ENCODE measurements at regions not wholly inside any gene's neighbourhood (a gene's known extent, or its start where the extent isn't known, plus 50 kb on each side); places are given as distances from the start of the nearest gene placed in this dataset.

DNA sequence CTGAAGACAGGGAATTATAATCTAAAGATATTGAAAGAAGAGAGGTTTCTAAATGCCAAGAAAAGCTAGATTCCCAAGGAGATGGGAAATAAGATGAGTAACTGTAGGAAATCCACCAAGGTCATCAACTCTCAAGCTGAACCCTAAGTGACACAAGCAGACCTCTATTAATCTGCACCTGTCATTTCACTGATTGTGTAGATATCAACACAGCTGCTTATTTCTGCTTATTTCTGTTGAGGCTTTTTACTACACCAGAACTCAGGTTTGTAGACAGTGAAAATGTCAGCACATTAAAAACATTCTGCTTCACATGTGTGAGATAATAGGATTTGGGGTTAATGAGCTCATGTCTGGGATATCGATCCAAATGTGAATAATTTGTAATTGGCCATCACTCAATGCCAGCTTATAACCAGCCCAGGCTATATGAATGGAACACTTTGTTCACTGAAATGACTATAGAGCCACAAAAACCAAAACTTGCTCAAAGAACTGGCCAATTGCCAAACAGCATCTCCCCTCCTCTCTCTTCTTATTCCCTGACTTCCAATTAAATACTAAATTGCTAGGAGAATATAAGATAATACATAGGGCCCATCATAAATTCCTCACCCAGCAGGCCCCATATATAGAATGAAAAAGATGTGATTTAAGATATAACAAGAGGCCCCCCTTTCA is 188.7 kb upstream of the ARID2 start:
- TF ChIP-seq, protein P1, sequence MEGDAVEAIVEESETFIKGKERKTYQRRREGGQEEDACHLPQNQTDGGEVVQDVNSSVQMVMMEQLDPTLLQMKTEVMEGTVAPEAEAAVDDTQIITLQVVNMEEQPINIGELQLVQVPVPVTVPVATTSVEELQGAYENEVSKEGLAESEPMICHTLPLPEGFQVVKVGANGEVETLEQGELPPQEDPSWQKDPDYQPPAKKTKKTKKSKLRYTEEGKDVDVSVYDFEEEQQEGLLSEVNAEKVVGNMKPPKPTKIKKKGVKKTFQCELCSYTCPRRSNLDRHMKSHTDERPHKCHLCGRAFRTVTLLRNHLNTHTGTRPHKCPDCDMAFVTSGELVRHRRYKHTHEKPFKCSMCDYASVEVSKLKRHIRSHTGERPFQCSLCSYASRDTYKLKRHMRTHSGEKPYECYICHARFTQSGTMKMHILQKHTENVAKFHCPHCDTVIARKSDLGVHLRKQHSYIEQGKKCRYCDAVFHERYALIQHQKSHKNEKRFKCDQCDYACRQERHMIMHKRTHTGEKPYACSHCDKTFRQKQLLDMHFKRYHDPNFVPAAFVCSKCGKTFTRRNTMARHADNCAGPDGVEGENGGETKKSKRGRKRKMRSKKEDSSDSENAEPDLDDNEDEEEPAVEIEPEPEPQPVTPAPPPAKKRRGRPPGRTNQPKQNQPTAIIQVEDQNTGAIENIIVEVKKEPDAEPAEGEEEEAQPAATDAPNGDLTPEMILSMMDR (IDR thresholded peaks at IDR 0.05) = no peak
- no peak for TF ChIP-seq EP300 (IDR thresholded peaks at IDR 0.05; ENCODE audit: borderline replicate concordance in 1 of 2, low read depth in 1 of 2, low read length in 1 of 2)
- TF ChIP-seq, protein P2, sequence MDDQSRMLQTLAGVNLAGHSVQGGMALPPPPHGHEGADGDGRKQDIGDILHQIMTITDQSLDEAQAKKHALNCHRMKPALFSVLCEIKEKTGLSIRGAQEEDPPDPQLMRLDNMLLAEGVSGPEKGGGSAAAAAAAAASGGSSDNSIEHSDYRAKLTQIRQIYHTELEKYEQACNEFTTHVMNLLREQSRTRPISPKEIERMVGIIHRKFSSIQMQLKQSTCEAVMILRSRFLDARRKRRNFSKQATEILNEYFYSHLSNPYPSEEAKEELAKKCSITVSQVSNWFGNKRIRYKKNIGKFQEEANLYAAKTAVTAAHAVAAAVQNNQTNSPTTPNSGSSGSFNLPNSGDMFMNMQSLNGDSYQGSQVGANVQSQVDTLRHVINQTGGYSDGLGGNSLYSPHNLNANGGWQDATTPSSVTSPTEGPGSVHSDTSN (IDR thresholded peaks at IDR 0.05) = no peak
- TF ChIP-seq, protein P3, sequence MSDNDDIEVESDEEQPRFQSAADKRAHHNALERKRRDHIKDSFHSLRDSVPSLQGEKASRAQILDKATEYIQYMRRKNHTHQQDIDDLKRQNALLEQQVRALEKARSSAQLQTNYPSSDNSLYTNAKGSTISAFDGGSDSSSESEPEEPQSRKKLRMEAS (IDR thresholded peaks at IDR 0.05; ENCODE audit: low read depth) = no peak
- TF ChIP-seq FOXJ3 (CRISPR knock-in tag; IDR thresholded peaks at IDR 0.05) = no peak
- TF ChIP-seq SMC3 (IDR thresholded peaks at IDR 0.05; ENCODE audit: low read depth, low read length) = no peak
- TF ChIP-seq GABPA (IDR thresholded peaks at IDR 0.05; ENCODE audit: low read depth) = no peak
- no peak for TF ChIP-seq POLR2AphosphoS5 (IDR thresholded peaks at IDR 0.05; ENCODE audit: low read depth, low read length)
- no peak for TF ChIP-seq TAF1 (IDR thresholded peaks at IDR 0.05; ENCODE audit: borderline replicate concordance, low read depth, low read length)
- no peak for TF ChIP-seq EZH2phosphoT487 (IDR thresholded peaks at IDR 0.05; ENCODE audit: borderline replicate concordance, low read depth)
- TF ChIP-seq, protein P4, sequence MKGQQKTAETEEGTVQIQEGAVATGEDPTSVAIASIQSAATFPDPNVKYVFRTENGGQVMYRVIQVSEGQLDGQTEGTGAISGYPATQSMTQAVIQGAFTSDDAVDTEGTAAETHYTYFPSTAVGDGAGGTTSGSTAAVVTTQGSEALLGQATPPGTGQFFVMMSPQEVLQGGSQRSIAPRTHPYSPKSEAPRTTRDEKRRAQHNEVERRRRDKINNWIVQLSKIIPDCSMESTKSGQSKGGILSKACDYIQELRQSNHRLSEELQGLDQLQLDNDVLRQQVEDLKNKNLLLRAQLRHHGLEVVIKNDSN (IDR thresholded peaks at IDR 0.05; ENCODE audit: borderline replicate concordance, low read depth) = no peak
- TF ChIP-seq RAD21 (IDR thresholded peaks at IDR 0.05; ENCODE audit: low read length) = no peak
- no peak for TF ChIP-seq RFX5 (IDR thresholded peaks at IDR 0.05; ENCODE audit: low read length)
- TF ChIP-seq, protein P5, sequence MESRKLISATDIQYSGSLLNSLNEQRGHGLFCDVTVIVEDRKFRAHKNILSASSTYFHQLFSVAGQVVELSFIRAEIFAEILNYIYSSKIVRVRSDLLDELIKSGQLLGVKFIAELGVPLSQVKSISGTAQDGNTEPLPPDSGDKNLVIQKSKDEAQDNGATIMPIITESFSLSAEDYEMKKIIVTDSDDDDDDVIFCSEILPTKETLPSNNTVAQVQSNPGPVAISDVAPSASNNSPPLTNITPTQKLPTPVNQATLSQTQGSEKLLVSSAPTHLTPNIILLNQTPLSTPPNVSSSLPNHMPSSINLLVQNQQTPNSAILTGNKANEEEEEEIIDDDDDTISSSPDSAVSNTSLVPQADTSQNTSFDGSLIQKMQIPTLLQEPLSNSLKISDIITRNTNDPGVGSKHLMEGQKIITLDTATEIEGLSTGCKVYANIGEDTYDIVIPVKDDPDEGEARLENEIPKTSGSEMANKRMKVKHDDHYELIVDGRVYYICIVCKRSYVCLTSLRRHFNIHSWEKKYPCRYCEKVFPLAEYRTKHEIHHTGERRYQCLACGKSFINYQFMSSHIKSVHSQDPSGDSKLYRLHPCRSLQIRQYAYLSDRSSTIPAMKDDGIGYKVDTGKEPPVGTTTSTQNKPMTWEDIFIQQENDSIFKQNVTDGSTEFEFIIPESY (IDR thresholded peaks at IDR 0.05; ENCODE audit: borderline replicate concordance, low read depth) = no peak

Data from SK-N-SH (cell line).